GM19025 (cell line): ENCODE measurements at regions not wholly inside any gene's neighbourhood (a gene's known extent, or its start where the extent isn't known, plus 50 kb on each side); places are given as distances from the start of the nearest gene placed in this dataset.
"Not testable (repeated sequence)": the region's sequence is repeated elsewhere in the genome, so short reads cannot be mapped to it uniquely, and the experiment has no call there.

Experiments
- ATAC-seq: cut with Tn5 transposase; IDR thresholded peaks from one replicate; pipeline ENCODE4 v1.9.1; 2021; ENCODE audit warnings: mild to moderate bottlenecking, low read depth, moderate library complexity; ENCODE audit not compliant: unreplicated experiment

- ATAC-seq, result no peak
Observed at GRCh38 chr13:54248306-54248705, 1219.7 kb downstream of the OLFM4 start.

GRCh38 chr13:54261856-54262255 is 1233.2 kb downstream of the OLFM4 start:
- no peak for ATAC-seq

- ATAC-seq, result no peak
Observed at GRCh38 chr13:54263868-54264267, 1235.3 kb downstream of the OLFM4 start.

GRCh38 chr13:54267253-54267668 is 1238.6 kb downstream of the OLFM4 start:
- ATAC-seq, result not testable (repeated sequence)

- ATAC-seq, result not testable (repeated sequence)
Observed at GRCh38 chr13:54268013-54268695, 1239.5 kb downstream of the OLFM4 start.

- ATAC-seq, result no peak
Observed at GRCh38 chr13:54287062-54287764, 1258.6 kb downstream of the OLFM4 start.

- no peak for ATAC-seq
Observed at GRCh38 chr13:54301085-54301484, 1272.5 kb downstream of the OLFM4 start.

GRCh38 chr13:54305377-54305776 is 1276.8 kb downstream of the OLFM4 start:
- ATAC-seq, result no peak

GRCh38 chr13:54312885-54313284 is 1284.3 kb downstream of the OLFM4 start:
- no peak for ATAC-seq

GRCh38 chr13:54317722-54318121 is 1289.1 kb downstream of the OLFM4 start:
- ATAC-seq, result no peak

- no peak for ATAC-seq
Observed at GRCh38 chr13:54337540-54337939, 1308.9 kb downstream of the OLFM4 start.

- no peak for ATAC-seq
Observed at GRCh38 chr13:54347531-54347930, 1318.9 kb downstream of the OLFM4 start.

GRCh38 chr13:54356209-54356608 is 1327.6 kb downstream of the OLFM4 start:
- ATAC-seq, result no peak

GRCh38 chr13:54356849-54357248 is 1328.2 kb downstream of the OLFM4 start:
- ATAC-seq, result no peak

- no peak for ATAC-seq
Observed at GRCh38 chr13:54357284-54357933, 1328.8 kb downstream of the OLFM4 start.

- ATAC-seq, result no peak
Observed at GRCh38 chr13:54361460-54361859, 1332.8 kb downstream of the OLFM4 start.

- no peak for ATAC-seq
Observed at GRCh38 chr13:54366728-54367127, 1338.1 kb downstream of the OLFM4 start.

- ATAC-seq, result no peak
Observed at GRCh38 chr13:54367639-54368271, 1339.1 kb downstream of the OLFM4 start.

GRCh38 chr13:54368387-54368786 is 1339.8 kb downstream of the OLFM4 start:
- no peak for ATAC-seq

GRCh38 chr13:54373211-54373610 is 1344.6 kb downstream of the OLFM4 start:
- no peak for ATAC-seq

- ATAC-seq, result no peak
Observed at GRCh38 chr13:54379461-54379860, 1350.8 kb downstream of the OLFM4 start.
